ENCODE measurements at regions not wholly inside any gene's neighbourhood (a gene's known extent, or its start where the extent isn't known, plus 50 kb on each side); places are given as distances from the start of the nearest gene placed in this dataset.
"Not testable (repeated sequence)": the region's sequence is repeated elsewhere in the genome, so short reads cannot be mapped to it uniquely, and the experiment has no call there.

- no peak overlapping the region for H3K27ac Mint-ChIP-seq
- DNase-seq (no peak), ATAC-seq (no peak)
- intact Hi-C loops (cut with DNase I, micrococcal nuclease) = no loop called here
- peaks cover 20% of the 10 kb centered on the region for H3K27me3 Mint-ChIP-seq
- H3K4me3 Mint-ChIP-seq = no peak overlapping the region
- CTCF ChIA-PET = no interaction called here
- no peaks in the 10 kb centered on the region for H3K9me3 Mint-ChIP-seq (ENCODE audit: low read depth)
- POLR2A ChIA-PET = no interaction called here
- no peaks in the 10 kb centered on the region for H3K4me1 Mint-ChIP-seq
- no peaks in the 10 kb centered on the region for H3K36me3 Mint-ChIP-seq (ENCODE audit: low read depth)
These were observed 123.9 kb upstream of the CIBAR2 start for GRCh38 chr16:85235991-85236817.

GRCh38 chr16:85236818-85237150, 124.5 kb upstream of the CIBAR2 start:
- H3K4me3 Mint-ChIP-seq = no peak overlapping the region

GRCh38 chr16:85237817-85238216, 125.5 kb upstream of the CIBAR2 start:
- Mint-ChIP-seq H3K4me1 (no peaks in the 10 kb centered on the region), H3K27me3 (peaks cover 19% of the 10 kb centered on the region), H3K27ac (no peak overlapping the region), H3K36me3 (ENCODE audit: low read depth) (no peaks in the 10 kb centered on the region), H3K9me3 (ENCODE audit: low read depth) (no peaks in the 10 kb centered on the region), H3K4me3 (no peak overlapping the region)
- POLR2A ChIA-PET = no interaction called here
- ATAC-seq = no peak
- intact Hi-C loops (cut with DNase I, micrococcal nuclease) = no loop called here
- no peak for DNase-seq
- CTCF ChIA-PET = interaction anchor here (0.6 kb wide), 1 partner anchor 44 kb away, joined by 3 read pairs; no protein-coding TSS in a partner anchor

More at GRCh38 chr16:85236818-85237150, 124.5 kb upstream of the CIBAR2 start:
- intact Hi-C loops (cut with DNase I, micrococcal nuclease) = no loop called here
- POLR2A ChIA-PET = no interaction called here
- no peaks in the 10 kb centered on the region for H3K4me1 Mint-ChIP-seq
- no peak for DNase-seq
- no peak for ATAC-seq
- no peaks in the 10 kb centered on the region for H3K36me3 Mint-ChIP-seq (ENCODE audit: low read depth)
- no peak overlapping the region for H3K27ac Mint-ChIP-seq
- no peaks in the 10 kb centered on the region for H3K9me3 Mint-ChIP-seq (ENCODE audit: low read depth)
- CTCF ChIA-PET = no interaction called here
- H3K27me3 Mint-ChIP-seq = peaks cover 19% of the 10 kb centered on the region

GRCh38 chr16:85238233-85238647, 126.0 kb upstream of the CIBAR2 start:
- Mint-ChIP-seq H3K4me3 (no peak overlapping the region), H3K36me3 (ENCODE audit: low read depth) (no peaks in the 10 kb centered on the region), H3K9me3 (ENCODE audit: low read depth) (no peaks in the 10 kb centered on the region), H3K27ac (no peak overlapping the region), H3K4me1 (no peaks in the 10 kb centered on the region), H3K27me3 (peaks cover 19% of the 10 kb centered on the region)
- no peak for ATAC-seq
- no peak for DNase-seq
- intact Hi-C loops (cut with DNase I, micrococcal nuclease) = no loop called here
- ChIA-PET CTCF (interaction anchor here (0.6 kb wide), 1 partner anchor 44 kb away, joined by 3 read pairs; no protein-coding TSS in a partner anchor), POLR2A (no interaction called here)

- H3K4me1 Mint-ChIP-seq = no peaks in the 10 kb centered on the region
- DNase-seq (no peak), ATAC-seq (no peak)
- no peak overlapping the region for H3K4me3 Mint-ChIP-seq
- H3K27ac Mint-ChIP-seq = no peak overlapping the region
- intact Hi-C loops (cut with DNase I, micrococcal nuclease) = no loop called here
- CTCF ChIA-PET = no interaction called here
- no peaks in the 10 kb centered on the region for H3K9me3 Mint-ChIP-seq (ENCODE audit: low read depth)
- no peaks in the 10 kb centered on the region for H3K36me3 Mint-ChIP-seq (ENCODE audit: low read depth)
- POLR2A ChIA-PET = no interaction called here
- H3K27me3 Mint-ChIP-seq = peaks cover 14% of the 10 kb centered on the region
These were observed 127.0 kb upstream of the CIBAR2 start for GRCh38 chr16:85239239-85239638.

GRCh38 chr16:85239871-85240270, 127.6 kb upstream of the CIBAR2 start:
- H3K27ac Mint-ChIP-seq = no peak overlapping the region
- ChIA-PET POLR2A (no interaction called here), CTCF (no interaction called here)
- no peaks in the 10 kb centered on the region for H3K9me3 Mint-ChIP-seq (ENCODE audit: low read depth)
- no peaks in the 10 kb centered on the region for H3K36me3 Mint-ChIP-seq (ENCODE audit: low read depth)
- no peak for ATAC-seq
- intact Hi-C loops (cut with DNase I, micrococcal nuclease) = loop anchor here in 1 of 2 experiments (10.0 kb wide), 1 partner anchor 125 kb away; the partner anchor contains the start of gene CIBAR2
- H3K27me3 Mint-ChIP-seq = peaks cover 13% of the 10 kb centered on the region
- H3K4me1 Mint-ChIP-seq = no peaks in the 10 kb centered on the region
- H3K4me3 Mint-ChIP-seq = no peak overlapping the region
- DNase-seq = no peak

- CTCF ChIA-PET = interaction anchor here (0.6 to 0.8 kb wide), 3 partner anchors 12 to 375 kb away, joined by 3 to 5 read pairs (median 3); no protein-coding TSS in a partner anchor
- Mint-ChIP-seq H3K4me3 (no peak overlapping the region), H3K36me3 (ENCODE audit: low read depth) (no peaks in the 10 kb centered on the region), H3K27ac (no peak overlapping the region), H3K4me1 (peaks cover 4% of the 10 kb centered on the region), H3K9me3 (ENCODE audit: low read depth) (no peaks in the 10 kb centered on the region), H3K27me3 (peaks cover 14% of the 10 kb centered on the region)
- intact Hi-C loops (cut with DNase I, micrococcal nuclease) = loop anchor here in 1 of 2 experiments (10.0 kb wide), 1 partner anchor 126 kb away; the partner anchor contains the start of gene CIBAR2
- ATAC-seq (no peak), DNase-seq (no peak)
- POLR2A ChIA-PET = no interaction called here
These were observed 129.0 kb upstream of the CIBAR2 start for GRCh38 chr16:85240982-85241924.

- CTCF ChIA-PET = no interaction called here
- Mint-ChIP-seq H3K36me3 (ENCODE audit: low read depth) (no peaks in the 10 kb centered on the region), H3K4me1 (peaks cover 4% of the 10 kb centered on the region), H3K27ac (no peak overlapping the region), H3K9me3 (ENCODE audit: low read depth) (no peaks in the 10 kb centered on the region), H3K4me3 (no peak overlapping the region), H3K27me3 (peaks cover 9% of the 10 kb centered on the region)
- DNase-seq (no peak), ATAC-seq (no peak)
- POLR2A ChIA-PET = no interaction called here
- intact Hi-C loops (cut with DNase I, micrococcal nuclease) = loop anchor here in 1 of 2 experiments (10.0 kb wide), 1 partner anchor 127 kb away; the partner anchor contains the start of gene CIBAR2
These were observed 129.9 kb upstream of the CIBAR2 start for GRCh38 chr16:85242140-85242539.

GRCh38 chr16:85243308-85243707, 131.0 kb upstream of the CIBAR2 start:
- POLR2A ChIA-PET = no interaction called here
- no peak overlapping the region for H3K4me3 Mint-ChIP-seq
- peaks cover 4% of the 10 kb centered on the region for H3K4me1 Mint-ChIP-seq
- H3K27ac Mint-ChIP-seq = no peak overlapping the region
- CTCF ChIA-PET = interaction anchor here (0.6 kb wide), 1 partner anchor 249 kb away, joined by 3 read pairs; no protein-coding TSS in a partner anchor
- no peak for DNase-seq
- H3K27me3 Mint-ChIP-seq = peaks cover 5% of the 10 kb centered on the region
- H3K9me3 Mint-ChIP-seq (ENCODE audit: low read depth) = no peaks in the 10 kb centered on the region
- intact Hi-C loops (cut with DNase I, micrococcal nuclease) = loop anchor here in 1 of 2 experiments (10.0 kb wide), 1 partner anchor 129 kb away; the partner anchor contains the start of gene CIBAR2
- ATAC-seq = no peak
- H3K36me3 Mint-ChIP-seq (ENCODE audit: low read depth) = no peaks in the 10 kb centered on the region

- DNase-seq; H3K4me3 Mint-ChIP-seq; POLR2A ChIA-PET; H3K27me3 Mint-ChIP-seq; H3K4me1 Mint-ChIP-seq; H3K27ac Mint-ChIP-seq; H3K36me3 Mint-ChIP-seq (ENCODE audit: low read depth); H3K9me3 Mint-ChIP-seq (ENCODE audit: low read depth); ATAC-seq: not testable (repeated sequence)
- CTCF ChIA-PET = interaction anchor here (0.6 to 1.6 kb wide), 11 partner anchors 11 to 503 kb away, joined by 3 to 12 read pairs (median 3); no protein-coding TSS in a partner anchor
- intact Hi-C loops (cut with DNase I, micrococcal nuclease) = loop anchor here in 1 of 2 experiments (10.0 kb wide), 1 partner anchor 130 kb away; the partner anchor contains the start of gene CIBAR2
These were observed 132.2 kb upstream of the CIBAR2 start for GRCh38 chr16:85244452-85244851.
